ENCODE measurements at regions not wholly inside any gene's neighbourhood (a gene's known extent, or its start where the extent isn't known, plus 50 kb on each side); places are given as distances from the start of the nearest gene placed in this dataset.

- Histone ChIP-seq H4K8ac (ENCODE audit: extremely low read depth, insufficient read depth, low read length) (no peak overlapping the region), H2BK15ac (ENCODE audit: low read length) (no peak overlapping the region), H2AK5ac (ENCODE audit: low read depth, low read length) (peak overlapping the region; percentile 61; the same call in 1 of the 2 replicates), H4K91ac (replicated peaks; ENCODE audit: insufficient read length, low read length) (peak overlapping the region; percentile 75), H3K4me2 (ENCODE audit: insufficient read depth in 1 of 2, low read depth in 2 of 2, low read length in 2 of 2) (no peak overlapping the region), H2BK20ac (ENCODE audit: low read length) (0 out of 2 replicates have a peak overlapping the region, but pooled peaks have one; percentile 17), H3K4me1 (replicated peaks in 1 of 4; ENCODE audit: control insufficient read depth in 3 of 4, insufficient read depth in 4 of 4, low read length in 3 of 4) (peaks cover 11 to 27% (median 21%) of the 10 kb centered on the region in 4 experiments), H3K56ac (replicated peaks; ENCODE audit: insufficient read length, low read depth, low read length) (no peak overlapping the region), H3K9ac (replicated peaks in 1 of 4; ENCODE audit: extremely low read depth in 1 of 4, low read depth in 3 of 4, low read length in 3 of 4) (no peak overlapping the region), H3K79me2 (ENCODE audit: control insufficient read depth in 1 of 2, insufficient read depth in 2 of 2, low read length in 2 of 2) (no peaks in the 10 kb centered on the region), H4K20me1 (replicated peaks in 1 of 2; ENCODE audit: control insufficient read depth in 1 of 2, insufficient read depth in 2 of 2, low read length in 2 of 2) (no peaks in the 10 kb centered on the region), H3K14ac (ENCODE audit: insufficient read length) (no peak overlapping the region), H2AFZ (ENCODE audit: low read length) (no peak overlapping the region), H3K9me3 (ENCODE audit: insufficient read depth in 2 of 2, low read depth in 1 of 2, low read length in 1 of 2) (no peaks in the 10 kb centered on the region), H3K23ac (ENCODE audit: insufficient read length) (no peak overlapping the region), H3K18ac (ENCODE audit: extremely low read depth, low read length) (no peak overlapping the region; the same call in 1 of the 2 replicates), H3K27me3 (replicated peaks in 1 of 4; ENCODE audit: control insufficient read depth in 3 of 4, extremely low read depth in 1 of 4, insufficient read depth in 3 of 4, low read length in 3 of 4) (no peaks in the 10 kb centered on the region), H2BK5ac (ENCODE audit: low read depth, low read length) (peak overlapping the region; percentile 96; the same call in 1 of the 2 replicates), H3K4ac (replicated peaks; ENCODE audit: insufficient read length, low read depth, low read length) (no peak overlapping the region), H3K27ac (ENCODE audit: low read depth, low read length) (no peak overlapping the region), H2BK12ac (ENCODE audit: low read depth, low read length) (peak overlapping the region; percentile 100; the same call in 1 of the 2 replicates), H3K36me3 (ENCODE audit: control insufficient read depth in 2 of 4, insufficient read depth in 4 of 4, low read length in 3 of 4) (no peaks in the 10 kb centered on the region), H2BK120ac (replicated peaks; ENCODE audit: low read depth, low read length) (no peak overlapping the region), H3K4me3 (ENCODE audit: extremely low read depth in 1 of 4, insufficient read depth in 2 of 4, low read depth in 3 of 4, low read length in 4 of 4) (no peak overlapping the region), H3K79me1 (ENCODE audit: low read depth, low read length) (no peaks in the 10 kb centered on the region), H4K5ac (ENCODE audit: insufficient read length, low read depth, low read length) (no peak overlapping the region), H3K23me2 (ENCODE audit: low read depth, low read length) (peaks cover 3% of the 10 kb centered on the region; the same call in 1 of the 2 replicates)
- DNase-seq (ENCODE audit: low read depth in 1 of 2, low spot score in 2 of 2) (no peak), FAIRE-seq (no peak)
- POLR2A ChIA-PET (ENCODE audit: partially characterized antibody) = interaction anchor here (1.0 to 1.8 kb wide), 6 partner anchors 12 to 155 kb away, joined by 3 to 5 read pairs (median 4); no protein-coding TSS in a partner anchor
- WGBS, 2 experiments (ENCODE audit: extremely low coverage in 1 of 2, insufficient coverage in 1 of 2, insufficient read length in 1 of 2, insufficient replicate concordance in 2 of 2, low coverage in 1 of 2, low lambda C conversion rate in 2 of 2, missing lambda C conversion rate in 1 of 2) = 80% methylated on average over 9 of the region's 10 CpGs; no CpG with 5 or more reads in 1 of the 2 experiments
- CTCF ChIA-PET (ENCODE audit: partially characterized antibody) = interaction anchor here (1.0 to 3.1 kb wide), 7 partner anchors 9 to 132 kb away, joined by 3 to 11 read pairs (median 4); no protein-coding TSS in a partner anchor
- TF ChIP-seq, protein P1, sequence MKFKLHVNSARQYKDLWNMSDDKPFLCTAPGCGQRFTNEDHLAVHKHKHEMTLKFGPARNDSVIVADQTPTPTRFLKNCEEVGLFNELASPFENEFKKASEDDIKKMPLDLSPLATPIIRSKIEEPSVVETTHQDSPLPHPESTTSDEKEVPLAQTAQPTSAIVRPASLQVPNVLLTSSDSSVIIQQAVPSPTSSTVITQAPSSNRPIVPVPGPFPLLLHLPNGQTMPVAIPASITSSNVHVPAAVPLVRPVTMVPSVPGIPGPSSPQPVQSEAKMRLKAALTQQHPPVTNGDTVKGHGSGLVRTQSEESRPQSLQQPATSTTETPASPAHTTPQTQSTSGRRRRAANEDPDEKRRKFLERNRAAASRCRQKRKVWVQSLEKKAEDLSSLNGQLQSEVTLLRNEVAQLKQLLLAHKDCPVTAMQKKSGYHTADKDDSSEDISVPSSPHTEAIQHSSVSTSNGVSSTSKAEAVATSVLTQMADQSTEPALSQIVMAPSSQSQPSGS (IDR thresholded peaks at IDR 0.05; ENCODE audit: low read length) = no peak
- TF ChIP-seq RAD21 (IDR thresholded peaks at IDR 0.05 in 1 of 2, conservative IDR thresholded peaks at IDR 0.05 in 1 of 2; ENCODE audit: low read depth in 2 of 2, low read length in 2 of 2) (no peak), EZH2 (IDR thresholded peaks at IDR 0.05; ENCODE audit: low read depth, low read length, severe bottlenecking) (no peak), CREB1 (IDR thresholded peaks at IDR 0.05) (no peak), CHD1 (IDR thresholded peaks at IDR 0.05; ENCODE audit: low read depth, low read length) (no peak), SUZ12 (IDR thresholded peaks at IDR 0.05; ENCODE audit: low read length) (no peak), TEAD4 (IDR thresholded peaks at IDR 0.05; ENCODE audit: low read depth, low read length) (no peak), CTBP2 (IDR thresholded peaks at IDR 0.05; ENCODE audit: borderline replicate concordance, insufficient read depth, insufficient read length, low read length) (no peak)
Observed at GRCh38 chr1:22263359-22263758, 120.5 kb upstream of the WNT4 start.

Measured in H1 (cell line).